Naive thymus-derived CD4-positive, alpha-beta T cell (primary cell): ENCODE measurements at regions not wholly inside any gene's neighbourhood (a gene's known extent, or its start where the extent isn't known, plus 50 kb on each side); places are given as distances from the start of the nearest gene placed in this dataset.

ENCODE experiments used
- ATAC-seq: fragments of 150-1000 bp; cut with Tn5 transposase; 2 replicates; pipeline ENCODE4 v1.10.0; 2021; ENCODE audit warnings: mild to moderate bottlenecking, moderate library complexity
- CTCF ChIA-PET: fragments of 350-600 bp; sonication (Branson Sonifier 250); formaldehyde crosslinking; loops from one replicate; lab custom pipeline; 2021; ENCODE audit warnings: antibody characterized with exemption; lab: Charles Lee
- POLR2A ChIA-PET: fragments of 350-600 bp; sonication (Branson Sonifier 250); formaldehyde crosslinking; loops from one replicate; lab custom pipeline; 2021; ENCODE audit warnings: antibody characterized with exemption, inconsistent platforms; lab: Charles Lee
- DNase-seq, 9 donors: peaks; one replicate each; pipeline versions ENCODE4 v3.0.0 to v3.0.0-alpha.2; 2020 to 2022; ENCODE audit warnings: mixed read lengths in 1 of 9
- H3K27ac ChIP-seq: one replicate; pipeline ENCODE4 v1.7.0; 2013; ENCODE audit warnings: mild to moderate bottlenecking, low read depth, low read length, moderate library complexity
- H3K27me3 ChIP-seq, 2 donors: one replicate each; pipeline ENCODE4 v1.7.0; 2013; ENCODE audit warnings: low read length in 2 of 2, mild to moderate bottlenecking in 2 of 2, moderate library complexity in 2 of 2; ENCODE audit not compliant: control insufficient read depth in 2 of 2, insufficient read depth in 2 of 2
- H3K36me3 ChIP-seq, 3 experiments: 1 replicate in 2 of 3; 2 replicates in 1 of 3; pipeline ENCODE4 v1.7.0; 2013; ENCODE audit warnings: low read length in 3 of 3, mild to moderate bottlenecking in 3 of 3, moderate library complexity in 1 of 3; ENCODE audit not compliant: insufficient read depth in 3 of 3, control insufficient read depth in 2 of 3
- H3K4me1 ChIP-seq, 2 donors: one replicate each; pipeline ENCODE4 v1.7.0; 2013; ENCODE audit warnings: low read length in 2 of 2, mild to moderate bottlenecking in 2 of 2, moderate library complexity in 1 of 2; ENCODE audit not compliant: control insufficient read depth in 2 of 2, insufficient read depth in 2 of 2
- H3K4me3 ChIP-seq: 2 replicates; pipeline ENCODE4 v1.7.0; 2013; ENCODE audit warnings: mild to moderate bottlenecking, low read length
- H3K9me3 ChIP-seq, 3 experiments: 1 replicate in 2 of 3; 2 replicates in 1 of 3; pipeline ENCODE4 v1.7.0; 2013; ENCODE audit warnings: low read length in 3 of 3; ENCODE audit not compliant: control insufficient read depth in 2 of 3
- H3K27ac Mint-ChIP-seq, 9 donors: one replicate each; pipeline ENCODE4 v1.8.0; 2020 to 2022; ENCODE audit warnings: mixed read lengths in 9 of 9, mild to moderate bottlenecking in 8 of 9, moderate library complexity in 5 of 9, inconsistent platforms in 2 of 9
- H3K27me3 Mint-ChIP-seq, 5 donors: one replicate each; pipeline ENCODE4 v1.8.0; 2021 to 2022; ENCODE audit warnings: mixed read lengths in 5 of 5, mild to moderate bottlenecking in 1 of 5
- H3K36me3 Mint-ChIP-seq, 5 donors: one replicate each; pipeline ENCODE4 v1.8.0; 2020 to 2022; ENCODE audit warnings: mixed read lengths in 5 of 5, mild to moderate bottlenecking in 3 of 5, inconsistent platforms in 1 of 5
- H3K4me1 Mint-ChIP-seq, 7 donors: one replicate each; pipeline ENCODE4 v1.8.0; 2020 to 2022; ENCODE audit warnings: mixed read lengths in 7 of 7, mild to moderate bottlenecking in 3 of 7, inconsistent platforms in 1 of 7
- H3K4me3 Mint-ChIP-seq, 10 donors: one replicate each; pipeline ENCODE4 v1.8.0; 2020 to 2022; ENCODE audit warnings: mild to moderate bottlenecking in 10 of 10, mixed read lengths in 10 of 10, moderate library complexity in 6 of 10, inconsistent platforms in 2 of 10
- H3K9me3 Mint-ChIP-seq, 11 donors: one replicate each; pipeline ENCODE4 v1.8.0; 2020 to 2022; ENCODE audit warnings: mixed read lengths in 11 of 11, mild to moderate bottlenecking in 4 of 11, inconsistent platforms in 1 of 11, moderate library complexity in 1 of 11
- intact Hi-C, 2 donors: fragments of 100-400 bp; cut with micrococcal nuclease; formaldehyde crosslinking; loops; one replicate each; pipeline ENCODE4 v1.15.1; 2023

- intact Hi-C loops: no loop called here
- no peak overlapping the region for H3K4me3 ChIP-seq
- H3K9me3 ChIP-seq: no peaks in the 10 kb centered on the region
- ATAC-seq: no peak
- no peaks in the 10 kb centered on the region for H3K4me1 Mint-ChIP-seq
- H3K36me3 ChIP-seq: no peaks in the 10 kb centered on the region
- no peaks in the 10 kb centered on the region for H3K27me3 ChIP-seq
- peaks cover 0 to 16% (median 5%) of the 10 kb centered on the region in 5 donors for H3K27me3 Mint-ChIP-seq
- no peaks in the 10 kb centered on the region for H3K4me1 ChIP-seq
- H3K36me3 Mint-ChIP-seq: no peaks in the 10 kb centered on the region
- H3K9me3 Mint-ChIP-seq: peaks cover 0 to 2% (median 0%) of the 10 kb centered on the region in 11 donors
- no peak overlapping the region for H3K4me3 Mint-ChIP-seq
- POLR2A ChIA-PET: no interaction called here
- no peak overlapping the region for H3K27ac Mint-ChIP-seq
- no peak overlapping the region for H3K27ac ChIP-seq
- DNase-seq: no peak
- CTCF ChIA-PET: no interaction called here
These were observed 162.1 kb upstream of the MIR17HG start for GRCh38 chr13:91185294-91185863.

GRCh38 chr13:91187522-91187921, 160.0 kb upstream of the MIR17HG start:
- no peak overlapping the region for H3K27ac ChIP-seq
- CTCF ChIA-PET: no interaction called here
- no peaks in the 10 kb centered on the region for H3K9me3 ChIP-seq
- DNase-seq (no peak), ATAC-seq (no peak)
- H3K4me1 Mint-ChIP-seq: no peaks in the 10 kb centered on the region
- H3K4me3 ChIP-seq: no peak overlapping the region
- no peak overlapping the region for H3K27ac Mint-ChIP-seq
- no peaks in the 10 kb centered on the region for H3K36me3 Mint-ChIP-seq
- POLR2A ChIA-PET: no interaction called here
- intact Hi-C loops: no loop called here
- H3K27me3 Mint-ChIP-seq: peaks cover 0 to 13% (median 0%) of the 10 kb centered on the region in 5 donors
- no peaks in the 10 kb centered on the region for H3K27me3 ChIP-seq
- no peaks in the 10 kb centered on the region for H3K36me3 ChIP-seq
- no peaks in the 10 kb centered on the region for H3K4me1 ChIP-seq
- H3K9me3 Mint-ChIP-seq: no peaks in the 10 kb centered on the region
- H3K4me3 Mint-ChIP-seq: no peak overlapping the region

GRCh38 chr13:91189506-91189905, 158.0 kb upstream of the MIR17HG start:
- POLR2A ChIA-PET: no interaction called here
- Mint-ChIP-seq H3K4me3 (no peak overlapping the region), H3K4me1 (no peaks in the 10 kb centered on the region), H3K36me3 (no peaks in the 10 kb centered on the region), H3K27me3 (peaks cover 0 to 7% (median 0%) of the 10 kb centered on the region in 5 donors), H3K9me3 (no peaks in the 10 kb centered on the region), H3K27ac (no peak overlapping the region)
- no peak for ATAC-seq
- no peak for DNase-seq
- no peak overlapping the region for H3K4me3 ChIP-seq
- intact Hi-C loops: no loop called here
- no peaks in the 10 kb centered on the region for H3K27me3 ChIP-seq
- H3K27ac ChIP-seq: no peak overlapping the region
- H3K9me3 ChIP-seq: no peaks in the 10 kb centered on the region
- CTCF ChIA-PET: no interaction called here
- no peaks in the 10 kb centered on the region for H3K36me3 ChIP-seq
- no peaks in the 10 kb centered on the region for H3K4me1 ChIP-seq

- Mint-ChIP-seq H3K4me1 (no peaks in the 10 kb centered on the region), H3K27me3 (peaks cover 0 to 13% (median 0%) of the 10 kb centered on the region in 5 donors), H3K9me3 (no peaks in the 10 kb centered on the region), H3K36me3 (no peaks in the 10 kb centered on the region), H3K27ac (no peak overlapping the region), H3K4me3 (no peak overlapping the region)
- Histone ChIP-seq H3K9me3 (no peaks in the 10 kb centered on the region), H3K27me3 (no peaks in the 10 kb centered on the region), H3K36me3 (no peaks in the 10 kb centered on the region), H3K4me1 (no peaks in the 10 kb centered on the region), H3K4me3 (no peak overlapping the region), H3K27ac (no peak overlapping the region)
- no peak for ATAC-seq
- POLR2A ChIA-PET: no interaction called here
- intact Hi-C loops: no loop called here
- CTCF ChIA-PET: no interaction called here
- no peak for DNase-seq
These were observed 154.1 kb upstream of the MIR17HG start for GRCh38 chr13:91193358-91193757.

GRCh38 chr13:91195789-91196188, 151.7 kb upstream of the MIR17HG start:
- no peaks in the 10 kb centered on the region for H3K9me3 ChIP-seq
- intact Hi-C loops: no loop called here
- Mint-ChIP-seq H3K4me1 (no peaks in the 10 kb centered on the region), H3K27me3 (peaks cover 0 to 13% (median 4%) of the 10 kb centered on the region in 5 donors), H3K4me3 (no peak overlapping the region), H3K27ac (no peak overlapping the region), H3K9me3 (no peaks in the 10 kb centered on the region), H3K36me3 (no peaks in the 10 kb centered on the region)
- POLR2A ChIA-PET: no interaction called here
- ATAC-seq: no peak
- no peak overlapping the region for H3K4me3 ChIP-seq
- H3K4me1 ChIP-seq: no peaks in the 10 kb centered on the region
- H3K27ac ChIP-seq: no peak overlapping the region
- no peaks in the 10 kb centered on the region for H3K27me3 ChIP-seq
- no peaks in the 10 kb centered on the region for H3K36me3 ChIP-seq
- no peak for DNase-seq
- CTCF ChIA-PET: no interaction called here

- H3K9me3 Mint-ChIP-seq: no peaks in the 10 kb centered on the region
- Histone ChIP-seq H3K27me3 (no peaks in the 10 kb centered on the region), H3K27ac (no peak overlapping the region), H3K4me1 (no peaks in the 10 kb centered on the region), H3K4me3 (no peak overlapping the region), H3K36me3 (no peaks in the 10 kb centered on the region), H3K9me3 (no peaks in the 10 kb centered on the region)
- ChIA-PET CTCF (no interaction called here), POLR2A (no interaction called here)
- H3K27me3 Mint-ChIP-seq: peaks cover 0 to 13% (median 5%) of the 10 kb centered on the region in 5 donors
- H3K36me3 Mint-ChIP-seq: no peaks in the 10 kb centered on the region
- ATAC-seq (no peak), DNase-seq (no peak)
- intact Hi-C loops: no loop called here
- no peak overlapping the region for H3K4me3 Mint-ChIP-seq
- H3K4me1 Mint-ChIP-seq: no peaks in the 10 kb centered on the region
- no peak overlapping the region for H3K27ac Mint-ChIP-seq
These were observed 150.5 kb upstream of the MIR17HG start for GRCh38 chr13:91196958-91197357.

DNA sequence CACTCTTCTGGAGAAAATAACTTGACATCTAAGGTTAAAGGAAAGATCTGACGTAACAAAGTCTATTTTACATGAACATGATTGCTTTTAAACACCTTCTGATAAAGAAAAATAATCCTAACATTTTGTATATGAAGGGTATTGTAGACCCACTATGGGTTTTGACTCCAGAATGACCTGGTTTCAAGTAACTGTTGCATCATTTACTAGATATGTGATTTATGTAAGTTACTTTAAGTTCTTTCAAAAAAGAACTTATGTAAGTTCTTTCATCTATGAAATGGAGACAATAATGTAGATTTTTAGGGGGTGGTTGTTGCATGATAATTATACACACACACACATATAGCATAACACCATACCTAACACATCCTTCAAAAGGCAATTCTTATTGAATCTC, 147.6 kb upstream of the MIR17HG start:
- Mint-ChIP-seq H3K27ac (no peak overlapping the region), H3K27me3 (peaks cover 0 to 9% (median 5%) of the 10 kb centered on the region in 5 donors), H3K36me3 (no peaks in the 10 kb centered on the region), H3K4me1 (no peaks in the 10 kb centered on the region), H3K4me3 (no peak overlapping the region), H3K9me3 (no peaks in the 10 kb centered on the region)
- ChIA-PET POLR2A (no interaction called here), CTCF (no interaction called here)
- Histone ChIP-seq H3K4me1 (no peaks in the 10 kb centered on the region), H3K36me3 (no peaks in the 10 kb centered on the region), H3K27ac (no peak overlapping the region), H3K27me3 (no peaks in the 10 kb centered on the region), H3K9me3 (no peaks in the 10 kb centered on the region), H3K4me3 (no peak overlapping the region)
- intact Hi-C loops: no loop called here
- ATAC-seq: no peak
- no peak for DNase-seq
